DND-41 (cell line): ENCODE measurements at regions not wholly inside any gene's neighbourhood (a gene's known extent, or its start where the extent isn't known, plus 50 kb on each side); places are given as distances from the start of the nearest gene placed in this dataset.

Source experiments
- EZH2 ChIP-seq: IDR thresholded peaks from 3 replicates; pipeline ENCODE4 v1.6.1; 2012; ENCODE audit warnings: borderline replicate concordance, low read depth, mild to moderate bottlenecking, moderate library complexity, low read length, inconsistent platforms; ENCODE audit not compliant: severe bottlenecking
- TF ChIP-seq, protein P1 (sequence below): IDR thresholded peaks from 2 replicates; pipeline ENCODE4 v1.5.1; 2012; ENCODE audit warnings: borderline replicate concordance, low read length, moderate library complexity, mild to moderate bottlenecking; ENCODE audit not compliant: poor library complexity, severe bottlenecking; ENCODE audit errors: extremely low read depth

- TF ChIP-seq, protein P1, sequence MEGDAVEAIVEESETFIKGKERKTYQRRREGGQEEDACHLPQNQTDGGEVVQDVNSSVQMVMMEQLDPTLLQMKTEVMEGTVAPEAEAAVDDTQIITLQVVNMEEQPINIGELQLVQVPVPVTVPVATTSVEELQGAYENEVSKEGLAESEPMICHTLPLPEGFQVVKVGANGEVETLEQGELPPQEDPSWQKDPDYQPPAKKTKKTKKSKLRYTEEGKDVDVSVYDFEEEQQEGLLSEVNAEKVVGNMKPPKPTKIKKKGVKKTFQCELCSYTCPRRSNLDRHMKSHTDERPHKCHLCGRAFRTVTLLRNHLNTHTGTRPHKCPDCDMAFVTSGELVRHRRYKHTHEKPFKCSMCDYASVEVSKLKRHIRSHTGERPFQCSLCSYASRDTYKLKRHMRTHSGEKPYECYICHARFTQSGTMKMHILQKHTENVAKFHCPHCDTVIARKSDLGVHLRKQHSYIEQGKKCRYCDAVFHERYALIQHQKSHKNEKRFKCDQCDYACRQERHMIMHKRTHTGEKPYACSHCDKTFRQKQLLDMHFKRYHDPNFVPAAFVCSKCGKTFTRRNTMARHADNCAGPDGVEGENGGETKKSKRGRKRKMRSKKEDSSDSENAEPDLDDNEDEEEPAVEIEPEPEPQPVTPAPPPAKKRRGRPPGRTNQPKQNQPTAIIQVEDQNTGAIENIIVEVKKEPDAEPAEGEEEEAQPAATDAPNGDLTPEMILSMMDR: no peak
- TF ChIP-seq EZH2: no peak
Measured at GRCh38 chr10:44780426-44780825, 130.7 kb upstream of the TMEM72 start.
